ENCODE measurements at regions not wholly inside any gene's neighbourhood (a gene's known extent, or its start where the extent isn't known, plus 50 kb on each side); places are given as distances from the start of the nearest gene placed in this dataset.

- Histone ChIP-seq H3K36me3 (ENCODE audit: control insufficient read depth, insufficient read depth, low read length) (no peaks in the 10 kb centered on the region), H3K27me3 (ENCODE audit: control insufficient read depth, insufficient read depth, low read length) (peaks cover 2% of the 10 kb centered on the region), H3K4me3 (ENCODE audit: low read length) (no peak overlapping the region), H3K4me1 (ENCODE audit: control insufficient read depth, insufficient read depth, low read length) (no peaks in the 10 kb centered on the region), H3K27ac (ENCODE audit: low read length) (no peak overlapping the region), H3K9me3 (ENCODE audit: control insufficient read depth, insufficient read depth, low read length) (no peaks in the 10 kb centered on the region)
- whole genome bisulfite sequencing (ENCODE audit: insufficient coverage): 48% methylated on average over 16 of the region's 16 CpGs
- no peaks in the 10 kb centered on the region for H3K36me3 Mint-ChIP-seq
- H3K9me3 Mint-ChIP-seq: no peaks in the 10 kb centered on the region
- ATAC-seq (no peak), DNase-seq (peak in 1 of 2 donors; percentile 16)
- H3K4me1 Mint-ChIP-seq: peaks cover 0 to 5% of the 10 kb centered on the region in 2 donors
- no peak overlapping the region for H3K4me3 Mint-ChIP-seq
- TF ChIP-seq CTCF (IDR thresholded peaks at IDR 0.05): no peak
- intact Hi-C loops (cut with micrococcal nuclease): loop anchor here (10.0 kb wide), 1 partner anchor 562 kb away; no protein-coding TSS in a partner anchor
- H3K27ac Mint-ChIP-seq: no peak overlapping the region
- peaks cover 0 to 7% of the 10 kb centered on the region in 2 donors for H3K27me3 Mint-ChIP-seq (ENCODE audit: low read depth in 2 of 2)
These were observed 93.8 kb upstream of the FGF3 start for GRCh38 chr11:69912911-69913451.

GRCh38 chr11:69913591-69914285 lies 94.5 kb upstream of the FGF3 start:
- WGBS (ENCODE audit: insufficient coverage): 81% methylated on average over 12 of the region's 12 CpGs
- H3K4me3 ChIP-seq (ENCODE audit: low read length): no peak overlapping the region
- H3K36me3 ChIP-seq (ENCODE audit: control insufficient read depth, insufficient read depth, low read length): no peaks in the 10 kb centered on the region
- Mint-ChIP-seq H3K27me3 (ENCODE audit: low read depth in 2 of 2) (peaks cover 0 to 7% of the 10 kb centered on the region in 2 donors), H3K4me3 (no peak overlapping the region), H3K4me1 (peaks cover 0 to 5% of the 10 kb centered on the region in 2 donors), H3K9me3 (no peaks in the 10 kb centered on the region), H3K27ac (no peak overlapping the region), H3K36me3 (no peaks in the 10 kb centered on the region)
- DNase-seq: no peak
- H3K4me1 ChIP-seq (ENCODE audit: control insufficient read depth, insufficient read depth, low read length): no peaks in the 10 kb centered on the region
- no peak for ATAC-seq
- intact Hi-C loops (cut with micrococcal nuclease): loop anchor here (10.0 kb wide), 1 partner anchor 561 kb away; no protein-coding TSS in a partner anchor
- no peak overlapping the region for H3K27ac ChIP-seq (ENCODE audit: low read length)
- no peaks in the 10 kb centered on the region for H3K9me3 ChIP-seq (ENCODE audit: control insufficient read depth, insufficient read depth, low read length)
- H3K27me3 ChIP-seq (ENCODE audit: control insufficient read depth, insufficient read depth, low read length): peaks cover 2% of the 10 kb centered on the region
- no peak for TF ChIP-seq CTCF (IDR thresholded peaks at IDR 0.05)

- Mint-ChIP-seq H3K36me3 (no peaks in the 10 kb centered on the region), H3K4me1 (peaks cover 0 to 8% of the 10 kb centered on the region in 2 donors), H3K27ac (no peak overlapping the region), H3K4me3 (no peak overlapping the region), H3K9me3 (no peaks in the 10 kb centered on the region), H3K27me3 (ENCODE audit: low read depth in 2 of 2) (peaks cover 0 to 10% of the 10 kb centered on the region in 2 donors)
- DNase-seq (no peak), ATAC-seq (no peak)
- H3K27ac ChIP-seq (ENCODE audit: low read length): no peak overlapping the region
- H3K36me3 ChIP-seq (ENCODE audit: control insufficient read depth, insufficient read depth, low read length): no peaks in the 10 kb centered on the region
- no peak for TF ChIP-seq CTCF (IDR thresholded peaks at IDR 0.05)
- no peaks in the 10 kb centered on the region for H3K9me3 ChIP-seq (ENCODE audit: control insufficient read depth, insufficient read depth, low read length)
- peaks cover 2% of the 10 kb centered on the region for H3K27me3 ChIP-seq (ENCODE audit: control insufficient read depth, insufficient read depth, low read length)
- intact Hi-C loops (cut with micrococcal nuclease): loop anchor here (5.0 to 10.0 kb wide), 2 partner anchors 560 to 843 kb away; no protein-coding TSS in a partner anchor
- H3K4me1 ChIP-seq (ENCODE audit: control insufficient read depth, insufficient read depth, low read length): no peaks in the 10 kb centered on the region
- no peak overlapping the region for H3K4me3 ChIP-seq (ENCODE audit: low read length)
- WGBS (ENCODE audit: insufficient coverage): 69% methylated on average over 17 of the region's 18 CpGs
These were observed 95.3 kb upstream of the FGF3 start for GRCh38 chr11:69914286-69915150.

Data from natural killer cell (primary cell).